HL-60 (cell line): ENCODE measurements at regions not wholly inside any gene's neighbourhood (a gene's known extent, or its start where the extent isn't known, plus 50 kb on each side); places are given as distances from the start of the nearest gene placed in this dataset.

Experiments
- CTCF ChIP-seq: IDR thresholded peaks from one replicate; pipeline ENCODE4 v1.5.1; 2011; ENCODE audit warnings: low read length, control low read depth, inconsistent platforms; ENCODE audit not compliant: insufficient read depth
- REST ChIP-seq: IDR thresholded peaks from 2 replicates; pipeline ENCODE4 v1.6.1; 2012; ENCODE audit warnings: low read depth; ENCODE audit not compliant: insufficient replicate concordance

- no peak for TF ChIP-seq CTCF
- TF ChIP-seq REST = no peak
These were observed 390.6 kb upstream of the C9orf72 start for GRCh38 chr9:27963836-27964235.
